ENCODE measurements at regions not wholly inside any gene's neighbourhood (a gene's known extent, or its start where the extent isn't known, plus 50 kb on each side); places are given as distances from the start of the nearest gene placed in this dataset.

DNA sequence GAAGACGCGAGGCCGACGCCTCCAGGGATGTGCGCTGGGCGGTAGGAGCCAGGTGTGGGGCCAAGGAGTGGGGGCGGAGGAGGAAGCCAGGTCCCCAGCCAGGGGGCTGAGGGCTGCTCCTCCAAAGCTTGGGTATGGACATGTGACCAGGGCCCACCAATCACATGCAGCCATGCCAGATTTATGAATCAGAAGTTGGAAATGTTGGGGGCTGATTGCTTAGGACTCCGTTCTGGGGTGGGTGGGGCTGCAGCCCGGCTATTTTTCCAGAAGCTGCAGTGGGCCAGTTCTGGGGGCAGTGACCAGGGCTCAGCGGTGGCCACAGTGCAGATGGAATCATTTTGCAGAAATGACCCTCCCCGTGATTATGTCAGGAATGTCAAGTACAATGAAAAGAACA is 96.0 kb downstream of the CEBPB start:
- TF ChIP-seq EZH2phosphoT487 (IDR thresholded peaks at IDR 0.05; ENCODE audit: low read length) (no peak), EZH2 (optimal IDR thresholded peaks at IDR 0.05; ENCODE audit: low read depth, low read length) (no peak)
- TF ChIP-seq, protein P1, sequence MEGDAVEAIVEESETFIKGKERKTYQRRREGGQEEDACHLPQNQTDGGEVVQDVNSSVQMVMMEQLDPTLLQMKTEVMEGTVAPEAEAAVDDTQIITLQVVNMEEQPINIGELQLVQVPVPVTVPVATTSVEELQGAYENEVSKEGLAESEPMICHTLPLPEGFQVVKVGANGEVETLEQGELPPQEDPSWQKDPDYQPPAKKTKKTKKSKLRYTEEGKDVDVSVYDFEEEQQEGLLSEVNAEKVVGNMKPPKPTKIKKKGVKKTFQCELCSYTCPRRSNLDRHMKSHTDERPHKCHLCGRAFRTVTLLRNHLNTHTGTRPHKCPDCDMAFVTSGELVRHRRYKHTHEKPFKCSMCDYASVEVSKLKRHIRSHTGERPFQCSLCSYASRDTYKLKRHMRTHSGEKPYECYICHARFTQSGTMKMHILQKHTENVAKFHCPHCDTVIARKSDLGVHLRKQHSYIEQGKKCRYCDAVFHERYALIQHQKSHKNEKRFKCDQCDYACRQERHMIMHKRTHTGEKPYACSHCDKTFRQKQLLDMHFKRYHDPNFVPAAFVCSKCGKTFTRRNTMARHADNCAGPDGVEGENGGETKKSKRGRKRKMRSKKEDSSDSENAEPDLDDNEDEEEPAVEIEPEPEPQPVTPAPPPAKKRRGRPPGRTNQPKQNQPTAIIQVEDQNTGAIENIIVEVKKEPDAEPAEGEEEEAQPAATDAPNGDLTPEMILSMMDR (IDR thresholded peaks at IDR 0.05; ENCODE audit: low read length): no peak
